ENCODE measurements at regions not wholly inside any gene's neighbourhood (a gene's known extent, or its start where the extent isn't known, plus 50 kb on each side); places are given as distances from the start of the nearest gene placed in this dataset.
"Not testable (repeated sequence)": the region's sequence is repeated elsewhere in the genome, so short reads cannot be mapped to it uniquely, and the experiment has no call there.

DNA sequence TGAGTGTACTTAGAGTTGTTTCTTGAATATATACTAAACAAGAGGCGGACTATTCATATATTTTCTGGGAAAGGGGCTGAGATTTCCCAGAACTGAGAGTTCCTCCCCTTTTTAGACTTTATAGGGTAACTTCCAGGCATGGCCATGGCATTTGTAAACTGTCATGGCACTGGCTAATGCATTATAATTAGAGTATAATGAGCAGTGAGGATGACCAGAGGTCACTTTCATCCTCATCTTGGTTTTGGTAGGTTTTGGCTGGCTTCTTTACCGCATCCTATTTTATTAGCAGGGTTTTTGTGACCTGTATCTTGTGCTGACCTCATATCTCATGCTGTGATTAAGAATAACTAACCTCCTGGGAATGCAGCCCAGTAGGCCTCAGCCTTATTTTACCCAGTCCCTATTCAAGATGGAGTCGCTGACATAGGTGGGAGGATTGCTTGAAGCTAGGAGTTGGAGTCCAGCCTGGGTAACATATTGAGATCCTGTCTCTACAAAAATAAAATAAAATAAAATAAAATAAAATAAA lies 91.4 kb downstream of the MOBP start:
- no peak overlapping the region for H3K4me3 Mint-ChIP-seq
- no peaks in the 10 kb centered on the region for H3K4me1 Mint-ChIP-seq
- intact Hi-C loops (cut with micrococcal nuclease), result no loop called here
- H3K27ac Mint-ChIP-seq, result no peak overlapping the region
- peaks cover 2% of the 10 kb centered on the region for H3K27me3 Mint-ChIP-seq
- H3K36me3 Mint-ChIP-seq (ENCODE audit: low read depth), result no peaks in the 10 kb centered on the region
- DNase-seq, result no peak
- peaks cover 1% of the 10 kb centered on the region for H3K9me3 Mint-ChIP-seq

DNA sequence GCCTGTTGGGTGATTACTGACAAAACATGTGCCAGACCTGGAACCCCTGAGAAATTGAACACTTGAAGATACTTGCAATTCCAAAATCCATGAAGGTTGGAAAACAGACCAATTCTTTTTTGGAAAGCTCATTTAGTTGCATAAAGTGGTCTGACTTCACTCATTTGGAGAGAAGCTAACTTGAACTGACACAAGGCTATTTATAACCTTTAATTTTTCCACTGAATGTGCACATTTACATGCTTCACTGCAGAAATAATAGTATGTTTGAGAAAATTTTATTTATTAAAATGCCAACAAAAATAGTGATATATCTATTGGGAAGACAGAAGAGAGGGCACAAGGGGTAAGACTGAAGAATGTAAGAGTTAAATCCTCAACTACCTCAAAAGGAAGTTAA lies 92.1 kb downstream of the MOBP start:
- peaks cover 2% of the 10 kb centered on the region for H3K27me3 Mint-ChIP-seq
- intact Hi-C loops (cut with micrococcal nuclease), result no loop called here
- no peak overlapping the region for H3K27ac Mint-ChIP-seq

GRCh38 chr3:39568508-39568907 lies 101.0 kb downstream of the MOBP start:
- Mint-ChIP-seq H3K36me3 (ENCODE audit: low read depth) (no peaks in the 10 kb centered on the region), H3K27ac (no peak overlapping the region), H3K9me3 (no peaks in the 10 kb centered on the region), H3K27me3 (peaks cover 4% of the 10 kb centered on the region), H3K4me1 (no peaks in the 10 kb centered on the region), H3K4me3 (no peak overlapping the region)
- intact Hi-C loops (cut with micrococcal nuclease), result no loop called here
- no peak for DNase-seq

More for the DNA sequence above, 92.1 kb downstream of the MOBP start:
- Mint-ChIP-seq H3K4me3 (no peak overlapping the region), H3K4me1 (no peaks in the 10 kb centered on the region), H3K36me3 (ENCODE audit: low read depth) (no peaks in the 10 kb centered on the region), H3K9me3 (no peaks in the 10 kb centered on the region)
- no peak for DNase-seq

GRCh38 chr3:39569095-39569494 lies 101.6 kb downstream of the MOBP start:
- H3K27ac Mint-ChIP-seq, result no peak overlapping the region
- H3K36me3 Mint-ChIP-seq (ENCODE audit: low read depth), result no peaks in the 10 kb centered on the region
- no peaks in the 10 kb centered on the region for H3K9me3 Mint-ChIP-seq
- no peak overlapping the region for H3K4me3 Mint-ChIP-seq
- intact Hi-C loops (cut with micrococcal nuclease), result no loop called here
- peaks cover 4% of the 10 kb centered on the region for H3K27me3 Mint-ChIP-seq
- no peak for DNase-seq
- H3K4me1 Mint-ChIP-seq, result no peaks in the 10 kb centered on the region

- no peaks in the 10 kb centered on the region for H3K9me3 Mint-ChIP-seq
- peaks cover 4% of the 10 kb centered on the region for H3K27me3 Mint-ChIP-seq
- intact Hi-C loops (cut with micrococcal nuclease), result no loop called here
- H3K4me3 Mint-ChIP-seq, result no peak overlapping the region
- H3K27ac Mint-ChIP-seq, result no peak overlapping the region
- H3K36me3 Mint-ChIP-seq (ENCODE audit: low read depth), result no peaks in the 10 kb centered on the region
- H3K4me1 Mint-ChIP-seq, result no peaks in the 10 kb centered on the region
- DNase-seq, result no peak
Observed at GRCh38 chr3:39573392-39573791, 105.9 kb downstream of the MOBP start.

DNA sequence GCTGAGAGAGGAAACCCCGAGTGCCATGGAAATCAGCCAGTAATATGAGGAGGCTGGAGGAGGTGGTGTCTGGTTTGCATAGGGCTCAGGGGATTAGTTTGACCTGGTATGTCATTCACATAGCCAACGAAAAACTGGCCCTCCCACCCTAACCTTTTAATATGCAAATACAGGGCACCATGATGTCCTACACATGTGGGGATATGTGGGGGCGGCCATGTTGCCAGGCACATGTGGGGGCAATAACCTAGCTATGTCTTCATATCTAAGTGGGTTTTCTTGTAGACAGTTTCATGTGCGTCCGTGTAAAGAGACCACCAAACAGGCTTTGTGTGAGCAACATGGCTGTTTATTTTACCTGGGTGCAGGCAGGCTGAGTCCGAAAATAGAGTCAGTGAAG lies 110.1 kb downstream of the MOBP start:
- H3K4me1 Mint-ChIP-seq, result no peaks in the 10 kb centered on the region
- no peak overlapping the region for H3K4me3 Mint-ChIP-seq
- H3K9me3 Mint-ChIP-seq, result no peaks in the 10 kb centered on the region

DNA sequence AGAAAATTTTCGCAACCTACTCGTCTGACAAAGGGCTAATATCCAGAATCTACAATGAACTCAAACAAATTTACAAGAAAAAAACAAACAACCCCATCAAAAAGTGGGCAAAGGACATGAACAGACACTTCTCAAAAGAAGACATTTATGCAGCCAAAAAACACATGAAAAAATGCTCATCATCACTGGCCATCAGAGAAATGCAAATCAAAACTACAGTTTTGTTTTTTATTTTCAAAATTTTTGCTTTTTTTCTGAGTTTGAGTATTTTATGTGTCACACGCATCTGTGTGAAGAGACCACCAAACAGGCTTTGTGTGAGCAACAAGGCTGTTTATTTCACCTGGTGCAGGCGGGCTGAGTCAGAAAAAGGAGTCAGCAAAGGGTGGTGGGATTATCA lies 118.7 kb downstream of the MOBP start:
- H3K9me3 Mint-ChIP-seq; DNase-seq; H3K36me3 Mint-ChIP-seq (ENCODE audit: low read depth); H3K4me1 Mint-ChIP-seq; intact Hi-C loops (cut with micrococcal nuclease); H3K27me3 Mint-ChIP-seq; H3K27ac Mint-ChIP-seq; H3K4me3 Mint-ChIP-seq: not testable (repeated sequence)

More for the DNA sequence above, 110.1 kb downstream of the MOBP start:
- no peak for DNase-seq
- intact Hi-C loops (cut with micrococcal nuclease), result no loop called here
- no peaks in the 10 kb centered on the region for H3K36me3 Mint-ChIP-seq (ENCODE audit: low read depth)
- peaks cover 2% of the 10 kb centered on the region for H3K27me3 Mint-ChIP-seq
- H3K27ac Mint-ChIP-seq, result no peak overlapping the region

- H3K4me1 Mint-ChIP-seq, result no peaks in the 10 kb centered on the region
- H3K27ac Mint-ChIP-seq, result no peak overlapping the region
Observed at GRCh38 chr3:39587113-39587512, 119.6 kb downstream of the MOBP start.

GRCh38 chr3:39590806-39591205 lies 123.3 kb downstream of the MOBP start:
- no peak overlapping the region for H3K4me3 Mint-ChIP-seq
- no peak overlapping the region for H3K27ac Mint-ChIP-seq
- H3K36me3 Mint-ChIP-seq (ENCODE audit: low read depth), result no peaks in the 10 kb centered on the region
- H3K9me3 Mint-ChIP-seq, result no peaks in the 10 kb centered on the region
- peaks cover 2% of the 10 kb centered on the region for H3K27me3 Mint-ChIP-seq
- H3K4me1 Mint-ChIP-seq, result no peaks in the 10 kb centered on the region
- no peak for DNase-seq
- intact Hi-C loops (cut with micrococcal nuclease), result no loop called here

More at GRCh38 chr3:39587113-39587512, 119.6 kb downstream of the MOBP start:
- intact Hi-C loops (cut with micrococcal nuclease), result no loop called here
- H3K9me3 Mint-ChIP-seq, result no peaks in the 10 kb centered on the region
- no peak for DNase-seq
- H3K4me3 Mint-ChIP-seq, result no peak overlapping the region
- H3K36me3 Mint-ChIP-seq (ENCODE audit: low read depth), result no peaks in the 10 kb centered on the region
- H3K27me3 Mint-ChIP-seq, result peaks cover 2% of the 10 kb centered on the region

DNA sequence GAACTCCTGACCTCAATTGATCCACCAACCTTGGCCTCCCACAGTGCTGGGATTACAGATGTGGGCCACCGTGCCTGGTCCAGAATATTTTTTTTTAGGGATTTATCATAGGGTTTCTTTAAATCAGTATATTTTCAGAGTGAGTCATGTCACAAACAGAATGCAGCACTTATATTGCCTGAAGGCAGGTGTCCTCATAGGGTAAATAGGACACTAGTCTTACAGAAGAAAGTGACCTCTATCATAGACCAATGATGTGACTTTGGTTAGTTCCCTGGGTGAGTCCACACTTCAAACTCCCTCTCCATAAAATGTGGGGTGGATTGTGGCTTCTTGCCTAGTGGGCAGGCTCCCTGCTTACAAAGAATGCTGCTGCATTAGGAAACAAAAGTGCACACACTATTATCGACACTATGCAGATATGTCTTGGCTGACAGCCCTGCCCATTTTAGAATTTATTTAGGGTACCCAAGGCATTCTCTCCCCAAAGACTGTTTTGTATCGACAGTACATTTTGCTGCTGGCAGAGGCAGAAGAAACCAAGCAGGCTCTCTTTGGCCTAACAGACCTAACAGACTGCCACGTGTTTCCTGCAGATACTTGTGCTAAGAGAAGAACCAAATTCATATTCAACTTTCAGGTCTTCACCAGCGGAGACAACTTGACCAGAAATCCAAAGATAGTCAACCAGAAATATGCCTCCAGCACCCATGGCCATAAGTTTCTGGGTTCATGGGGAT lies 125.0 kb downstream of the MOBP start:
- Mint-ChIP-seq H3K4me1 (no peaks in the 10 kb centered on the region), H3K27ac (no peak overlapping the region), H3K27me3 (peaks cover 2% of the 10 kb centered on the region), H3K9me3 (no peaks in the 10 kb centered on the region), H3K36me3 (ENCODE audit: low read depth) (no peaks in the 10 kb centered on the region), H3K4me3 (no peak overlapping the region)
- DNase-seq, result no peak
- intact Hi-C loops (cut with micrococcal nuclease), result no loop called here

DNA sequence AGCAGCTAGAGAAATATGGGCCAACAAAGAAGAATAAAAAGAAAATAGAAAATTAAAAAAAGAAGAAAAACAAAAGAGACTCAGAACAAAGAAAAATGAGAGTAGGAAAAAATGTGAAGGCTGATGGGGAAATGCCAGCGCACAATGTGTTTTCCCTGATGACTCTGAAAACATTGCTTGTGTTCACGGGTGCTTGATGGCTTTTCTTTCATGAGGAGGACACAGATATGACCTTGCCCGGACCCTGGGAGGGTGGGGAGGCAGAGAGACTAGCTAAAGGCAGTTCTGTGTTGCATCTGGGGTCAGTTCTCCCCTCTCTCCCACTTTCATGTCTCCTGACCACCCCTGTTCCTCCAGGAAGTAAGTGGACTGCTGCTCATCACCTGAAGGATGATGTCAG lies 125.9 kb downstream of the MOBP start:
- Mint-ChIP-seq H3K27ac (no peak overlapping the region), H3K36me3 (ENCODE audit: low read depth) (no peaks in the 10 kb centered on the region), H3K4me1 (no peaks in the 10 kb centered on the region), H3K9me3 (no peaks in the 10 kb centered on the region), H3K27me3 (peaks cover 2% of the 10 kb centered on the region), H3K4me3 (no peak overlapping the region)
- intact Hi-C loops (cut with micrococcal nuclease), result no loop called here
- DNase-seq, result no peak

GRCh38 chr3:39601241-39601640 lies 133.8 kb downstream of the MOBP start:
- Mint-ChIP-seq H3K9me3 (no peaks in the 10 kb centered on the region), H3K4me1 (no peaks in the 10 kb centered on the region), H3K27ac (no peak overlapping the region), H3K36me3 (ENCODE audit: low read depth) (no peaks in the 10 kb centered on the region), H3K27me3 (peaks cover under 1% of the 10 kb centered on the region), H3K4me3 (no peak overlapping the region)
- no peak for DNase-seq
- intact Hi-C loops (cut with micrococcal nuclease), result no loop called here

DNA sequence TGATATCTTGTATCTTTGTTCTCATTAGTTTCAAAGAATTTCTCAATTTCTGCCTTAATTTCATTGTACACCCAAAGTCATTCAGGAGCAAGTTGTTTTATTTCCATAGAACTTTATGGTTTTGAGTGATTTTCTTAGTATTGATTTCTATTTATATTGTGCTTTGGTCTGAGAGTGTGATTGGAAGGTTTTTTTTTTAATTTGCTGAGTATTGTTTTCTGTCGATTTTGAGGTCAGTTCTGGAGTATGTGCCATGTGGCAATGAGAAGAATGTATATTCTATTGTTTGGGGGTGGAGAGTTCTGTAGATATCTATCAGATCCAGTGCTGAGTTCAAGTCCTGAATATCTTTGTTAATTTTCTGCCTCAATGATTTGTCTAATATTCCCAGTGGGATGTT lies 138.4 kb downstream of the MOBP start:
- no peaks in the 10 kb centered on the region for H3K4me1 Mint-ChIP-seq
- no peak overlapping the region for H3K27ac Mint-ChIP-seq
- no peaks in the 10 kb centered on the region for H3K36me3 Mint-ChIP-seq (ENCODE audit: low read depth)
- no peak overlapping the region for H3K4me3 Mint-ChIP-seq
- H3K9me3 Mint-ChIP-seq, result no peaks in the 10 kb centered on the region
- peaks cover 2% of the 10 kb centered on the region for H3K27me3 Mint-ChIP-seq
- intact Hi-C loops (cut with micrococcal nuclease), result no loop called here
- no peak for DNase-seq

GRCh38 chr3:39626198-39626597 lies 158.7 kb downstream of the MOBP start:
- H3K4me1 Mint-ChIP-seq, result no peaks in the 10 kb centered on the region

DNA sequence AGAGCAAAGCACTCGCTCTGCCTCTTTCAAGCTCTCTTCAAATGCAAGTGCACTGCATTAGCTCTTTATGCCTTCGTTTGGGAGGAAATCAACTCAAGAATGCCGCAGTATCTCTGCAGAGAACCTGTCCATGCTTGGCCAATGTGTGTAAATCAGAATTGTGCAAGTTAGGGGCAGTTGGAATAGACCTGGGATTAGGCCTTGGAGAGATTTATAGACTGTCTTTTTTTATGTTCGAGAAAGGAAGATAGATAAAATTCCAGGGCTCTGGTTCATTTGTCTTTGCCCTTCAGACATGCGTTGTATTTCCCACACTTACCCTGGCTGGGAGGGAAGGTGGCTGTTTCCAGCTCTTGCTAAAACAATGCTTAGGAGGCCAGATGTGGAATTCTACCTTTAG lies 163.7 kb downstream of the MOBP start:
- Mint-ChIP-seq H3K27ac (no peak overlapping the region), H3K9me3 (peaks cover 6% of the 10 kb centered on the region), H3K4me3 (no peak overlapping the region), H3K36me3 (ENCODE audit: low read depth) (no peaks in the 10 kb centered on the region), H3K27me3 (no peaks in the 10 kb centered on the region), H3K4me1 (no peaks in the 10 kb centered on the region)
- intact Hi-C loops (cut with micrococcal nuclease), result no loop called here
- no peak for DNase-seq

More at GRCh38 chr3:39626198-39626597, 158.7 kb downstream of the MOBP start:
- intact Hi-C loops (cut with micrococcal nuclease), result no loop called here
- no peak overlapping the region for H3K27ac Mint-ChIP-seq
- DNase-seq, result no peak
- H3K4me3 Mint-ChIP-seq, result no peak overlapping the region
- H3K9me3 Mint-ChIP-seq, result peaks cover 14% of the 10 kb centered on the region
- H3K27me3 Mint-ChIP-seq, result peaks cover 2% of the 10 kb centered on the region
- no peaks in the 10 kb centered on the region for H3K36me3 Mint-ChIP-seq (ENCODE audit: low read depth)
